SK-N-MC (cell line): ENCODE measurements at regions not wholly inside any gene's neighbourhood (a gene's known extent, or its start where the extent isn't known, plus 50 kb on each side); places are given as distances from the start of the nearest gene placed in this dataset.

Source experiments
- DNase-seq: peaks from one replicate; pipeline ENCODE4 v3.0.0-alpha.2; 2011; ENCODE audit warnings: low read depth, low spot score
- H3K27ac ChIP-seq: fragments of 200-600 bp; sonication (generic); 2 replicates; pipeline ENCODE4 v1.5.1; 2016; ENCODE audit warnings: mixed run types
- H3K36me3 ChIP-seq: fragments of 200-600 bp; sonication (generic); 2 replicates; pipeline ENCODE4 v1.6.1; 2017; ENCODE audit warnings: antibody characterized with exemption, low read length, mixed read lengths; ENCODE audit not compliant: insufficient read depth
- H3K4me3 ChIP-seq: fragments of 200-600 bp; sonication (generic); 2 replicates; pipeline ENCODE4 v1.5.1; 2016
- H3K9ac ChIP-seq: fragments of 200-600 bp; sonication (generic); 2 replicates; pipeline ENCODE4 v1.8.0; 2017; ENCODE audit warnings: mixed run types, mixed read lengths; ENCODE audit not compliant: insufficient read length
- H3K9me3 ChIP-seq: fragments of 200-600 bp; sonication (generic); 2 replicates; pipeline ENCODE4 v1.6.1; 2017; ENCODE audit warnings: low read depth, mild to moderate bottlenecking, antibody characterized with exemption, low read length, moderate library complexity, mixed read lengths
- EZH2 ChIP-seq: fragments of 200-600 bp; sonication (generic); IDR thresholded peaks from one replicate; pipeline ENCODE4 v1.6.1; 2017; ENCODE audit warnings: antibody characterized with exemption
- FOXP2 ChIP-seq: optimal IDR thresholded peaks from 2 replicates; pipeline ENCODE3; 2011; ENCODE audit warnings: mild to moderate bottlenecking, moderate library complexity; ENCODE audit not compliant: insufficient read depth; ENCODE audit errors: extremely low read length, control extremely low read depth
- POLR2AphosphoS5 ChIP-seq: IDR thresholded peaks from 2 replicates; pipeline ENCODE4 v1.6.1; 2012; ENCODE audit warnings: mild to moderate bottlenecking, low read depth, low read length, borderline replicate concordance

DNA sequence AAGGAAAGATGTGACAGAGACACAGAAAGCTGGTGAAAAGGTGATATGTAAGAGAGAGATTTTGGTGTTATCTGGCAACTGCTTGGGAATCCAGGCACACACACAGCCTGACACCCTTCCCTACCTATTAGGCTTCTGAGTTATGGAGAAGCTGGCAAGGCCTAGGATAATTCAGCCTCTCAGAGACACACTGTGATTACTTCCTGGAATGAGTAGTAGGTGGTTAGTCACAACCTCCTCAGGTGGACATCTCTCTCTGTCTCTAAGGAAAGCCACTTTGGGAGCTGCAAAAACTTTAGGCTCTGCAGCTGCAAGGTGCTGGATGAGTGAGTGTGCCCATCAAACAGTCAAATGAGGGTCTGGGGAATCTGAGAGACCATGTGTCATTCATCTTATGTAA, 201.9 kb downstream of the PDCD6IP start:
- no peak overlapping the region for H3K9ac ChIP-seq
- TF ChIP-seq FOXP2: no peak
- H3K9me3 ChIP-seq: no peaks in the 10 kb centered on the region

DNA sequence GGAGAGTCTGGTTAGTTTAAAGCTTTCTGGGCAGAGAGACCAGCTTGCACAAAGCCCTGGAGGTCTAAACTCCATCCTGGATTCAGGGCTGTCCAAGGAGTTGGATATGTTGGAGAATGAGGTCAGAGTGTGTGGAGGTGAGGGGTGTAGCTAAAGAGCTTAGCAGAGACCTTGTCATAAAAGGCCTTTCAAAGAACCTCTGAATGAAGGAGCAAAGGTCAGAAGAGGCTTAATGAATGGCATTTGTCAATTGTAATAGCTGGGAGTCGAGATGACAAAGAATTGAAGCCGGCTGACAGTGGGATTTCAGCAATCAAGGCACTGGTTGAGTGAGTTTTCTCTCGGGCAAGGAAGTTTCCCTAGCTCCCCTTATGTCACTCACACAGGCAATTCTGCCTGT, 202.6 kb downstream of the PDCD6IP start:
- no peak overlapping the region for H3K9ac ChIP-seq
- no peak overlapping the region for H3K4me3 ChIP-seq
- no peak for TF ChIP-seq FOXP2
- TF ChIP-seq EZH2: no peak
- TF ChIP-seq POLR2AphosphoS5: no peak
- no peaks in the 10 kb centered on the region for H3K9me3 ChIP-seq
- DNase-seq: no peak
- H3K36me3 ChIP-seq: no peaks in the 10 kb centered on the region
- no peak overlapping the region for H3K27ac ChIP-seq

More for the DNA sequence above, 201.9 kb downstream of the PDCD6IP start:
- Histone ChIP-seq H3K27ac (no peak overlapping the region), H3K4me3 (no peak overlapping the region), H3K36me3 (no peaks in the 10 kb centered on the region)
- no peak for DNase-seq

DNA sequence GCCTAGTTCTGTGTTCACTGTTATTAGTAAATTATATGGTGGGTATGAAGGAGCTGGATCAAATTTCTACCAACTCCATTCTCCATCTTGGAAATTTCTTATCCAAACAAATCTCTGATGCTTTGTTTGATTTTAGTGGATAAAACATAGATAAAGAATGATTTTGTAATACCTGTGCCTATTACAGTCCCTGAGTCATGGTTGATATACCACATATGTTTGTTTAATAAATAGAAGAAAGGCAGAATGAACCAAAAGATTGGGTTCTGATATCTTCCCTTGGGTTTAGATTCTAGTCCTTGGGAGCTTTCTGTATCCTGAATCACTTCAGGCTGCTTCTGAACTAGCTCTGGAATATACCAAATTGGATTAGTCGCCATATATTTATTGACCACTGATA, 203.6 kb downstream of the PDCD6IP start:
- H3K36me3 ChIP-seq: no peaks in the 10 kb centered on the region
- TF ChIP-seq EZH2 (no peak), FOXP2 (no peak), POLR2AphosphoS5 (no peak)
- no peaks in the 10 kb centered on the region for H3K9me3 ChIP-seq
- no peak overlapping the region for H3K9ac ChIP-seq
- no peak overlapping the region for H3K4me3 ChIP-seq
- no peak for DNase-seq
- no peak overlapping the region for H3K27ac ChIP-seq

DNA sequence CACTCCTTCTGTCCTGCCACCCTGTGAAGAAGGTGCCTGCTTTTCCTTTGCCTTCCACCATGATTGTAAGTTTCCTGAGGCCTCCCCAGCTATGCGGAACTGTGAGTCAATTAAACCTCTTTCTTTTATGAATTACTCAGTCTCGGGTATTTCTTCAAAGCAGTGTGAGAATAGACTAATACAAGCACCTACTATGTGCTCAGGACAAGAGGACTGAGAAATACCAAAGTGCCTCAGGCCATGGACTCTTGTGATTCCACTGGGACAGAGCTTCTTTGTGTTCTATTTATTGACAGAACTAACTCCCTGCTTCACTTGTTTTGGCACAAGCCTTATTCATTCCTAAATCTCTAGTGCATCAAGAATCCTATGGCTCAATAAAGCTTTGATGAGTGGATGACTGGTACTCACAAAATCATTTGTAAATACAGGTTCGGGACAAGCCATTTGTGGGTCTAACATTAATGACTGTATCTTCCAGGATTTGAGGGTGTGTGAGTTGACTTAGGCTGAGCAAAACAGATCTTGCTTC, 204.2 kb downstream of the PDCD6IP start:
- H3K9me3 ChIP-seq: no peaks in the 10 kb centered on the region
- H3K27ac ChIP-seq: no peak overlapping the region
- H3K9ac ChIP-seq: no peak overlapping the region
- H3K4me3 ChIP-seq: no peak overlapping the region
- TF ChIP-seq EZH2 (no peak), FOXP2 (no peak), POLR2AphosphoS5 (no peak)
- H3K36me3 ChIP-seq: no peaks in the 10 kb centered on the region
- DNase-seq: no peak

DNA sequence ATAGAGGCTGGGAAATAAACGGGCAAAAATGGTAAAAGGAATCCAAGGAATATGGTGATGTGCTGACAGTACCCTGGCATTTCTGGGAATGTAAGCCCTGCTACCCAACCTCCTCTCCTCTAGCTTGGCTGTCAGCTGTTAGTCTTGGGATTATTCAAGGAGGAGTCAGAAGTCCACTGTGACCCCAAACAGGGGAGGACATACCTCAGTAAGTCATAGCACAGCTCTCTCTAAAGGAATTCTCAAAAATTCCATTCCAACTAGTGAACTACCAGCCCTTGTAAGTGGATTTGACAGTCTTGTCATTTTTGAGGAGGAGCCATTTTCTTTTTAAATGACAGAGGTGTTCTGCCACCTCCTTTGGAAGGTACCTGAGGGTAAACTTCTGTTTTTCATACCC, 207.5 kb downstream of the PDCD6IP start:
- no peak overlapping the region for H3K4me3 ChIP-seq
- TF ChIP-seq EZH2 (no peak), POLR2AphosphoS5 (no peak), FOXP2 (no peak)
- no peaks in the 10 kb centered on the region for H3K9me3 ChIP-seq
- no peak overlapping the region for H3K27ac ChIP-seq
- DNase-seq: no peak
- no peaks in the 10 kb centered on the region for H3K36me3 ChIP-seq
- H3K9ac ChIP-seq: no peak overlapping the region

DNA sequence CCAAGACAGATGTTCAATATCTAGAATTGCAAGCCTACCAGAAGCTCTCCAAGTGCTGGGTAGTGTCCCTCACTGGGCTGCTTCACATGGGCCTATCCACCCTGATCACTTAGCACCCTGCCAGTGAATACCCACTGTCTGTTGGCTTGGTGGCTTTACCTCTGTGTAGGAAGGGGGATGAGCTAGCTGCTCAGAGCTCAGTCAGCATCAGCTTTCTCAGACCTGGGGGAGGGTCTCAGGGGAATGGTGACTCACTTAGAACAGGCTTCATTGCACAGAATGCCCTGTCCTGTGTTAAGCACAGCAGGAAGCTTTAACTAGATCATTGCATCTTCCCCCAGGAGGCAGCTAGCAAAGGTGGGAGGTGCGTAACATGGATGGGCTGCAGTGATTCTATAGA, 209.8 kb downstream of the PDCD6IP start:
- Histone ChIP-seq H3K27ac (no peak overlapping the region), H3K36me3 (no peaks in the 10 kb centered on the region), H3K4me3 (no peak overlapping the region), H3K9me3 (no peaks in the 10 kb centered on the region), H3K9ac (no peak overlapping the region)
- DNase-seq: no peak
- TF ChIP-seq POLR2AphosphoS5: no peak

DNA sequence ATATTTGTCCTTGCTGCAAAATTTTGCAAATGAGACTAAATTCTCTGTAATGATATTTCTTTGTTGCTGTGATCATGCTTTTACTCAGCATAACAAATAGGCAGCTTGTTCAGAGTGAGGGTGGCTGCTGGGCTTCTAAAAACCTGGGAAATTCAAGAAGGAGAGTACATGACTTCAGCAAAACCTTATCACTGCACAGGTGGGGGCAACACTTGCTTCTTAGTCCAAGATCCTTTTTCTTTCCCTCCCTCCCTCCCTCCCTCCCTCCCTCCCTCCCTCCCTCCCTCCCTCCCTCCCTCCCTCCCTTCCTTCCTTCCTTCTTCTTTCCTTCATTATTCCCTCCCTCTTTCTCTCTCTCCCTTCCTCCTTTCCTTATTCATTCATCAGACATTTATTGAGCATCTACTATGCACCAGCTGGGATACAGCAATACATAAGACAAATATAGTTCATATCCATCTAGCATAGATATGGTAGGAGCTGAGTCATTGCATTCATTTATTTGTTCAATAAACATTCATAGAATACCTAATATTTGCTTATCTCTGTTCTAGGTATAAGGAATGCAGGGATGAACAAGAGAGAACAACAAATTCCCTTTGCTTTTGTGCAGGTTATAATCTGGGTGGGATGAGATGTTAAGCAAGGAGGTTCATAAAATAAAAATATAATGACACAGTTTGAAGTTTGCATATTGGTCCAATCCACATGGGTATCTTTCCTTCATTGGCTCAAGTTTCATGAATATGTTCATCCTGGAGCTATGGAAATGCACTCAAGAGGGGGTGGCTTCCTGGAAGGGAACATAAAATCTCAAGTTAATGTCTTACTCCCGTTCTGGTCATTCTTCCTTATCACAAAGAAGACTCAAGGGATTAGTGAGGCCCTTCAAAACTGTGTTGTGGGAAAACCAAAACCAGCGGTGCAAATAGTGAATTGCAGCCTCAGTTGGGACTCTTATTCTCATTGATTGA, 210.7 kb downstream of the PDCD6IP start:
- no peak overlapping the region for H3K9ac ChIP-seq
- H3K27ac ChIP-seq: no peak overlapping the region
- H3K36me3 ChIP-seq: no peaks in the 10 kb centered on the region
- H3K4me3 ChIP-seq: no peak overlapping the region
- DNase-seq: no peak
- H3K9me3 ChIP-seq: no peaks in the 10 kb centered on the region
- TF ChIP-seq FOXP2 (no peak), POLR2AphosphoS5 (no peak), EZH2 (no peak)

DNA sequence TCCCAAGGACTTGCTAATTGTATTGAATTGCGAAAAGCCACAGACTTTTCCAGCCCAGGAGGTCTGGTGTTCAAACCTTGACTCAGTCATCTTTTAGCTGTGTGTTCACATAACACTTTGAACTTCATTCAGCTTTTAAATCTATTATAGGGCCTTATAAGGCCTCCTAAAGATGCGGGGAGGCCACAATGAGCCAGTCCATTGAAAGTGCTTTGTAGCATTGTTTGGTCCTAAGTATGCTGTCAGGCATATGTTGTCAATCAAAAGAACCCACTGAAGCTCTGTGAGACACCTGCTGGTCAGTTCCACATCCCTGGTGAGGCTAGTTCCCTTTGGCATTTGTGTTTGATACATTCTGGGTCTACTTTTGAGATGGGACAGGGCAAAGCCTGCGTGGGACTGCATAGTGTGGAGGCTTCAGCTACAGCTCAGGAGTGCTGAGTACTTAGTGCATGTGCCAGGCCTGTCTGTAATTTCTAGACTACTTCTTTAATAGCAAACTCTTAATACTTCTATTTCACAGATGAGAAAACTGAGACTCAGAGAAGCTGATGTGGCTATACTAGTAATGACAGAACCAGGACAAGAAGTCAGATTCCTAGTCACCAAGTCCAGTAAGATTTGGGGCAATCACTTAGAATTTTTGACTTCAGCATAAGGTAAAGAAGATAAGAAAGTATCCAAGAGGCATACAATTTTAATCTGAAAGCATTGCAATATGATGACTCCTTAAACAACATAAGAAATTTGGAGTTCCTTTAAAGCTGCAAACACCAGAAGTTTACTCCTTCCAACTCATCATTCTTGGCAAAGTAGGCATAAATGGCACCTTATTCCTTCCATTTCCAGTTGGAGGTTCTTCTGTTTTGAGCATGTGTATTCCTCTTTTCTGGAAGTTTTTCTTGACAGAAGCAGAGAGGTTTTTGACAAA, 213.0 kb downstream of the PDCD6IP start:
- no peak overlapping the region for H3K27ac ChIP-seq
- no peaks in the 10 kb centered on the region for H3K36me3 ChIP-seq
- H3K4me3 ChIP-seq: no peak overlapping the region
- DNase-seq: no peak
- TF ChIP-seq POLR2AphosphoS5 (no peak), FOXP2 (no peak), EZH2 (no peak)
- H3K9ac ChIP-seq: no peak overlapping the region
- no peaks in the 10 kb centered on the region for H3K9me3 ChIP-seq
